IPS DF 19.7 (cell line): ENCODE measurements at regions not wholly inside any gene's neighbourhood (a gene's known extent, or its start where the extent isn't known, plus 50 kb on each side); places are given as distances from the start of the nearest gene placed in this dataset.
"Not testable (repeated sequence)": the region's sequence is repeated elsewhere in the genome, so short reads cannot be mapped to it uniquely, and the experiment has no call there.

Experiments
- DNase-seq: peaks from one replicate; pipeline ENCODE4 v3.0.0-alpha.2; 2013; ENCODE audit warnings: low read depth, low spot score

- no peak for DNase-seq
These were observed 439.0 kb downstream of the HS3ST3B1 start for GRCh38 chr17:14739656-14740431.

GRCh38 chr17:14738652-14738988 lies 437.7 kb downstream of the HS3ST3B1 start:
- DNase-seq = no peak

GRCh38 chr17:14737984-14738651 lies 437.2 kb downstream of the HS3ST3B1 start:
- no peak for DNase-seq

- DNase-seq = no peak
These were observed 435.8 kb downstream of the HS3ST3B1 start for GRCh38 chr17:14736631-14737030.

GRCh38 chr17:14733376-14733775 lies 432.5 kb downstream of the HS3ST3B1 start:
- no peak for DNase-seq

GRCh38 chr17:14732211-14732610 lies 431.3 kb downstream of the HS3ST3B1 start:
- no peak for DNase-seq

GRCh38 chr17:14731591-14731990 lies 430.7 kb downstream of the HS3ST3B1 start:
- DNase-seq = no peak

GRCh38 chr17:14730821-14731220 lies 429.9 kb downstream of the HS3ST3B1 start:
- no peak for DNase-seq

- no peak for DNase-seq
These were observed 424.8 kb downstream of the HS3ST3B1 start for GRCh38 chr17:14725729-14726128.

- no peak for DNase-seq
These were observed 423.9 kb downstream of the HS3ST3B1 start for GRCh38 chr17:14724770-14725169.

- not testable (repeated sequence) for DNase-seq
These were observed 422.5 kb downstream of the HS3ST3B1 start for GRCh38 chr17:14723349-14723748.

GRCh38 chr17:14719942-14720341 lies 419.1 kb downstream of the HS3ST3B1 start:
- DNase-seq = no peak

- no peak for DNase-seq
These were observed 417.0 kb downstream of the HS3ST3B1 start for GRCh38 chr17:14717859-14718258.

- DNase-seq = no peak
These were observed 414.7 kb downstream of the HS3ST3B1 start for GRCh38 chr17:14715561-14715960.

GRCh38 chr17:14712611-14713021 lies 411.7 kb downstream of the HS3ST3B1 start:
- no peak for DNase-seq

GRCh38 chr17:14704121-14704520 lies 403.2 kb downstream of the HS3ST3B1 start:
- DNase-seq = no peak

GRCh38 chr17:14701886-14702285 lies 401.0 kb downstream of the HS3ST3B1 start:
- DNase-seq = no peak

- DNase-seq = no peak
These were observed 398.8 kb downstream of the HS3ST3B1 start for GRCh38 chr17:14699574-14700185.

- DNase-seq = no peak
These were observed 392.5 kb downstream of the HS3ST3B1 start for GRCh38 chr17:14693382-14693781.

GRCh38 chr17:14690704-14691103 lies 389.8 kb downstream of the HS3ST3B1 start:
- DNase-seq = no peak

- no peak for DNase-seq
These were observed 387.3 kb downstream of the HS3ST3B1 start for GRCh38 chr17:14688134-14688533.

- no peak for DNase-seq
These were observed 371.9 kb downstream of the HS3ST3B1 start for GRCh38 chr17:14672830-14673229.

- DNase-seq = no peak
These were observed 370.0 kb downstream of the HS3ST3B1 start for GRCh38 chr17:14670861-14671260.
